HepG2 (cell line): ENCODE measurements at regions not wholly inside any gene's neighbourhood (a gene's known extent, or its start where the extent isn't known, plus 50 kb on each side); places are given as distances from the start of the nearest gene placed in this dataset.

Experiments
- ATAC-seq: fragments of 200-7000 bp; cut with Tn5 transposase; 3 replicates; pipeline ENCODE4 v1.9.1; 2020; ENCODE audit warnings: mild to moderate bottlenecking, moderate library complexity
- BruUV-seq: library from RNA; stranded (reverse); fragments of 400-500 nt; replicated peaks from 2 replicates; lab custom pipeline; 2021; lab: Mats Ljungman, UMichigan
- CTCF ChIA-PET: fragments of 300-600 bp; formaldehyde crosslinking; extraction: SDS; loops from one replicate; lab custom pipeline; 2021; ENCODE audit warnings: low total read pairs, inconsistent platforms, low intra/inter-chr PET ratio; lab: Yijun Ruan, JAX
- POLR2A ChIA-PET: fragments of 350-600 bp; sonication (Branson Sonifier 250); formaldehyde crosslinking; loops from one replicate; lab custom pipeline; 2020; ENCODE audit warnings: antibody characterized with exemption, inconsistent platforms; lab: Yijun Ruan, JAX
- DNase-seq: peaks from one replicate; pipeline ENCODE4 v3.0.0-alpha.2; 2015; ENCODE audit warnings: low spot score
- FAIRE-seq: peaks from 3 replicates; lab custom pipeline; 2011; peaks lifted over from hg19 to GRCh38; lab: Jason Lieb, UNC
- H2AFZ ChIP-seq: one replicate; pipeline ENCODE4 v1.6.1; 2011; ENCODE audit warnings: low read length, inconsistent platforms
- H3K27ac ChIP-seq: fragments of 300-600 bp; 3 replicates; pipeline ENCODE4 v1.8.0; 2011; ENCODE audit warnings: mixed run types, mild to moderate bottlenecking, mixed read lengths, low read length, inconsistent platforms; ENCODE audit not compliant: insufficient read depth; ENCODE audit errors: extremely low read length
- H3K27me3 ChIP-seq, 2 experiments: fragments of 200-600 bp in 1 of 2; 2 replicates in 1 of 2; 3 replicates in 1 of 2; pipeline versions ENCODE4 v1.6.0 to v1.8.0; 2011; ENCODE audit warnings: low read length in 2 of 2, mild to moderate bottlenecking in 2 of 2, moderate library complexity in 2 of 2, inconsistent platforms in 1 of 2; ENCODE audit not compliant: insufficient read depth in 2 of 2, control insufficient read depth in 1 of 2
- H3K36me3 ChIP-seq, 2 experiments: fragments of 200-600 bp in 1 of 2; replicated peaks in 1 of 2; 2 replicates in 1 of 2; 3 replicates in 1 of 2; pipeline versions ENCODE4 v1.5.1 to v1.8.0; 2011; ENCODE audit warnings: low read length in 2 of 2, inconsistent platforms in 1 of 2; ENCODE audit not compliant: insufficient read depth in 2 of 2, control insufficient read depth in 1 of 2
- H3K4me1 ChIP-seq: 2 replicates; pipeline ENCODE4 v1.5.1; 2012; ENCODE audit warnings: low read length, inconsistent platforms; ENCODE audit not compliant: insufficient read depth
- H3K4me2 ChIP-seq: 2 replicates; pipeline ENCODE4 v1.6.0; 2011; ENCODE audit warnings: low read depth, low read length, inconsistent platforms
- H3K4me3 ChIP-seq, 3 experiments: fragments of 200-600 bp in 1 of 3; sonication (generic), shearing (Covaris generic) in 1 of 3; replicated peaks in 1 of 3; 2 replicates each; pipeline ENCODE4 v1.5.1; 2011 to 2016; ENCODE audit warnings: low read length in 3 of 3, inconsistent platforms in 2 of 3, low read depth in 2 of 3, mild to moderate bottlenecking in 2 of 3, control low read depth in 1 of 3, mixed read lengths in 1 of 3; ENCODE audit not compliant: insufficient read depth in 1 of 3
- H3K79me2 ChIP-seq: one replicate; pipeline ENCODE4 v1.6.1; 2011; ENCODE audit warnings: low read length, inconsistent platforms; ENCODE audit not compliant: insufficient read depth
- H3K9ac ChIP-seq: 2 replicates; pipeline ENCODE4 v1.6.0; 2011; ENCODE audit warnings: mild to moderate bottlenecking, low read depth, low read length, inconsistent platforms; ENCODE audit not compliant: insufficient read depth
- H3K9me3 ChIP-seq: 2 replicates; pipeline ENCODE4 v1.5.1; 2012; ENCODE audit warnings: mild to moderate bottlenecking, low read length
- H4K20me1 ChIP-seq: 2 replicates; pipeline ENCODE4 v1.6.0; 2011; ENCODE audit warnings: inconsistent platforms, mild to moderate bottlenecking, low read length, moderate library complexity; ENCODE audit not compliant: insufficient read depth
- FLYWCH1 ChIP-seq: sonication (generic); formaldehyde crosslinking; IDR thresholded peaks from 2 replicates; pipeline ENCODE4 v1.8.1; 2023; ENCODE audit warnings: mild to moderate bottlenecking, missing genetic modification reagents
- GATA4 ChIP-seq: sonication (generic); IDR thresholded peaks from 2 replicates; pipeline ENCODE4 v1.6.1; 2016; ENCODE audit warnings: antibody characterized with exemption, low read depth, borderline replicate concordance
- SMYD3 ChIP-seq: sonication (generic); formaldehyde crosslinking; IDR thresholded peaks from 2 replicates; pipeline ENCODE4 v1.8.1; 2023; ENCODE audit warnings: mild to moderate bottlenecking, missing genetic modification reagents
- SRSF4 ChIP-seq: fragments of 200-400 bp; formaldehyde crosslinking; IDR thresholded peaks from one replicate; pipeline ENCODE4 v1.6.1; 2018; ENCODE audit warnings: mild to moderate bottlenecking, low read depth, low read length, moderate library complexity; ENCODE audit not compliant: poor library complexity, severe bottlenecking
- ZNF225 ChIP-seq: sonication (generic); formaldehyde crosslinking; IDR thresholded peaks from 2 replicates; pipeline ENCODE4 v1.4.0; 2020; ENCODE audit warnings: mild to moderate bottlenecking, missing genetic modification reagents
- ZNF546 ChIP-seq: sonication (generic); formaldehyde crosslinking; conservative IDR thresholded peaks from 2 replicates; pipeline ENCODE4 v1.8.1; 2023; ENCODE audit warnings: mild to moderate bottlenecking, missing genetic modification reagents
- ZNF556 ChIP-seq: sonication (generic); formaldehyde crosslinking; IDR thresholded peaks from 2 replicates; pipeline ENCODE4 v1.4.0; 2020; ENCODE audit warnings: mild to moderate bottlenecking, missing genetic modification reagents, borderline replicate concordance
- ZNF563 ChIP-seq: sonication (generic); formaldehyde crosslinking; IDR thresholded peaks from 2 replicates; pipeline ENCODE4 v1.8.0; 2022; ENCODE audit warnings: mild to moderate bottlenecking, moderate library complexity, missing genetic modification reagents
- WGBS: methylation state at CpG from one replicate; pipeline ENCODE4 v1.1.6; 2017; ENCODE audit warnings: low lambda C conversion rate; 5-methylcytosine and 5-hydroxymethylcytosine counted together
- in situ Hi-C: cut with HindIII; loops from 2 replicates; pipeline ENCODE4 v1.10.0; 2017; ENCODE audit warnings: low pct_unique_long_range_greater_than_20kb; ENCODE audit not compliant: extremely low pct_ligation_motif_present
- intact Hi-C: fragments of 100-400 bp; cut with micrococcal nuclease; formaldehyde crosslinking; loops from one replicate; pipeline ENCODE4 v1.10.0; 2022; ENCODE audit not compliant: unreplicated experiment
- TF ChIP-seq, protein P1 (sequence below): sonication (generic); formaldehyde crosslinking; IDR thresholded peaks from 2 replicates; pipeline ENCODE4 v1.8.1; 2023; ENCODE audit warnings: mild to moderate bottlenecking, inconsistent platforms, moderate library complexity, missing genetic modification reagents, borderline replicate concordance
- TF ChIP-seq, protein P2 (sequence below): sonication (generic); formaldehyde crosslinking; IDR thresholded peaks from 2 replicates; pipeline ENCODE4 v1.4.0; 2020; ENCODE audit warnings: missing genetic modification reagents, borderline replicate concordance
- TF ChIP-seq, protein P3 (sequence below): sonication (generic); formaldehyde crosslinking; IDR thresholded peaks from 2 replicates; pipeline ENCODE4 v1.8.0; 2022; ENCODE audit warnings: mild to moderate bottlenecking, missing genetic modification reagents; ENCODE audit not compliant: insufficient replicate concordance
- TF ChIP-seq, protein P4 (sequence below): sonication (generic); formaldehyde crosslinking; IDR thresholded peaks from one replicate; pipeline ENCODE4 v1.5.1; 2020; ENCODE audit warnings: mild to moderate bottlenecking, missing genetic modification reagents; ENCODE audit errors: not compliant biosample characterization

DNA sequence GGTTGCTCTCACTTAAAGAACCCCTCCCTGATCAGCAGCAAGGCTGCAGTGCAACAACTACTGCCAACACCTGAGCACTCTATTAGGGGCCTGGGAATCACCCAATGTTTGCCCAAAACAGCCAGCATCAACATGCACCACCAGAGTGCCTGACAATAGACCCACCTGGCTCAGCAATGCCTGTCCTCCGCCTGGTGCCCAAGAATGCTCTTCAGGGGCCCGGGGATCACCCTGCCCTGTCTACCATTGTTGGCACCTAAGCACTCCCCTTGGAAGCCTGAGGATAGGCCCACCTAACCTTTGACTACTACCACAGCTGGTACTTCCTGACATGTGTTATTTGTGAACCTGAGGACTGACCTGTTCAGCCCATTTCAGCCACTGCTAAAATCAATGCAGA lies 1363.1 kb upstream of the PRR20A start:
- POLR2A ChIA-PET, result no interaction called here
- FAIRE-seq (no peak), DNase-seq (no peak), ATAC-seq (no peak)
- no peak overlapping the region for H3K27ac ChIP-seq
- no peaks in the 10 kb centered on the region for H3K36me3 ChIP-seq
- H4K20me1 ChIP-seq, result no peaks in the 10 kb centered on the region
- H3K4me3 ChIP-seq, result no peak overlapping the region
- H3K4me2 ChIP-seq, result no peak overlapping the region
- WGBS, result no CpG with 5 or more reads among the region's 2 CpGs
- intact Hi-C loops (no loop called here), in situ Hi-C loops (no loop called here)
- BruUV-seq, result no TSS peak
- H2AFZ ChIP-seq, result no peak overlapping the region
- CTCF ChIA-PET, result no interaction called here
- H3K4me1 ChIP-seq, result no peaks in the 10 kb centered on the region
- no peak overlapping the region for H3K9ac ChIP-seq
- no peaks in the 10 kb centered on the region for H3K27me3 ChIP-seq
- H3K79me2 ChIP-seq, result no peaks in the 10 kb centered on the region
- peaks cover 59% of the 10 kb centered on the region for H3K9me3 ChIP-seq
- TF ChIP-seq, protein P1, sequence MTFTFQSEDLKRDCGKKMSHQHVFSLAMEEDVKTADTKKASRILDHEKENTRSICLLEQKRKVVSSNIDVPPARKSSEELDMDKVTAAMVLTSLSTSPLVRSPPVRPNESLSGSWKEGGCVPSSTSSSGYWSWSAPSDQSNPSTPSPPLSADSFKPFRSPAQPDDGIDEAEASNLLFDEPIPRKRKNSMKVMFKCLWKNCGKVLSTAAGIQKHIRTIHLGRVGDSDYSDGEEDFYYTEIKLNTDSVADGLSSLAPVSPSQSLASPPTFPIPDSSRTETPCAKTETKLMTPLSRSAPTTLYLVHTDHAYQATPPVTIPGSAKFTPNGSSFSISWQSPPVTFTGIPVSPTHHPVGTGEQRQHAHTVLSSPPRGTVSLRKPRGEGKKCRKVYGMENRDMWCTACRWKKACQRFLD (CRISPR knock-in tag), result no peak
- TF ChIP-seq GATA4 (no peak), ZNF556 (CRISPR knock-in tag) (no peak), FLYWCH1 (no peak), ZNF563 (CRISPR knock-in tag) (no peak), ZNF546 (CRISPR knock-in tag) (no peak), SRSF4 (no peak), ZNF225 (CRISPR knock-in tag) (no peak), SMYD3 (CRISPR knock-in tag) (no peak)
- TF ChIP-seq, protein P2, sequence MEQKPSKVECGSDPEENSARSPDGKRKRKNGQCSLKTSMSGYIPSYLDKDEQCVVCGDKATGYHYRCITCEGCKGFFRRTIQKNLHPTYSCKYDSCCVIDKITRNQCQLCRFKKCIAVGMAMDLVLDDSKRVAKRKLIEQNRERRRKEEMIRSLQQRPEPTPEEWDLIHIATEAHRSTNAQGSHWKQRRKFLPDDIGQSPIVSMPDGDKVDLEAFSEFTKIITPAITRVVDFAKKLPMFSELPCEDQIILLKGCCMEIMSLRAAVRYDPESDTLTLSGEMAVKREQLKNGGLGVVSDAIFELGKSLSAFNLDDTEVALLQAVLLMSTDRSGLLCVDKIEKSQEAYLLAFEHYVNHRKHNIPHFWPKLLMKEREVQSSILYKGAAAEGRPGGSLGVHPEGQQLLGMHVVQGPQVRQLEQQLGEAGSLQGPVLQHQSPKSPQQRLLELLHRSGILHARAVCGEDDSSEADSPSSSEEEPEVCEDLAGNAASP, result no peak
- TF ChIP-seq, protein P3, sequence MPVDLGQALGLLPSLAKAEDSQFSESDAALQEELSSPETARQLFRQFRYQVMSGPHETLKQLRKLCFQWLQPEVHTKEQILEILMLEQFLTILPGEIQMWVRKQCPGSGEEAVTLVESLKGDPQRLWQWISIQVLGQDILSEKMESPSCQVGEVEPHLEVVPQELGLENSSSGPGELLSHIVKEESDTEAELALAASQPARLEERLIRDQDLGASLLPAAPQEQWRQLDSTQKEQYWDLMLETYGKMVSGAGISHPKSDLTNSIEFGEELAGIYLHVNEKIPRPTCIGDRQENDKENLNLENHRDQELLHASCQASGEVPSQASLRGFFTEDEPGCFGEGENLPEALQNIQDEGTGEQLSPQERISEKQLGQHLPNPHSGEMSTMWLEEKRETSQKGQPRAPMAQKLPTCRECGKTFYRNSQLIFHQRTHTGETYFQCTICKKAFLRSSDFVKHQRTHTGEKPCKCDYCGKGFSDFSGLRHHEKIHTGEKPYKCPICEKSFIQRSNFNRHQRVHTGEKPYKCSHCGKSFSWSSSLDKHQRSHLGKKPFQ (CRISPR knock-in tag), result no peak
- TF ChIP-seq, protein P4, sequence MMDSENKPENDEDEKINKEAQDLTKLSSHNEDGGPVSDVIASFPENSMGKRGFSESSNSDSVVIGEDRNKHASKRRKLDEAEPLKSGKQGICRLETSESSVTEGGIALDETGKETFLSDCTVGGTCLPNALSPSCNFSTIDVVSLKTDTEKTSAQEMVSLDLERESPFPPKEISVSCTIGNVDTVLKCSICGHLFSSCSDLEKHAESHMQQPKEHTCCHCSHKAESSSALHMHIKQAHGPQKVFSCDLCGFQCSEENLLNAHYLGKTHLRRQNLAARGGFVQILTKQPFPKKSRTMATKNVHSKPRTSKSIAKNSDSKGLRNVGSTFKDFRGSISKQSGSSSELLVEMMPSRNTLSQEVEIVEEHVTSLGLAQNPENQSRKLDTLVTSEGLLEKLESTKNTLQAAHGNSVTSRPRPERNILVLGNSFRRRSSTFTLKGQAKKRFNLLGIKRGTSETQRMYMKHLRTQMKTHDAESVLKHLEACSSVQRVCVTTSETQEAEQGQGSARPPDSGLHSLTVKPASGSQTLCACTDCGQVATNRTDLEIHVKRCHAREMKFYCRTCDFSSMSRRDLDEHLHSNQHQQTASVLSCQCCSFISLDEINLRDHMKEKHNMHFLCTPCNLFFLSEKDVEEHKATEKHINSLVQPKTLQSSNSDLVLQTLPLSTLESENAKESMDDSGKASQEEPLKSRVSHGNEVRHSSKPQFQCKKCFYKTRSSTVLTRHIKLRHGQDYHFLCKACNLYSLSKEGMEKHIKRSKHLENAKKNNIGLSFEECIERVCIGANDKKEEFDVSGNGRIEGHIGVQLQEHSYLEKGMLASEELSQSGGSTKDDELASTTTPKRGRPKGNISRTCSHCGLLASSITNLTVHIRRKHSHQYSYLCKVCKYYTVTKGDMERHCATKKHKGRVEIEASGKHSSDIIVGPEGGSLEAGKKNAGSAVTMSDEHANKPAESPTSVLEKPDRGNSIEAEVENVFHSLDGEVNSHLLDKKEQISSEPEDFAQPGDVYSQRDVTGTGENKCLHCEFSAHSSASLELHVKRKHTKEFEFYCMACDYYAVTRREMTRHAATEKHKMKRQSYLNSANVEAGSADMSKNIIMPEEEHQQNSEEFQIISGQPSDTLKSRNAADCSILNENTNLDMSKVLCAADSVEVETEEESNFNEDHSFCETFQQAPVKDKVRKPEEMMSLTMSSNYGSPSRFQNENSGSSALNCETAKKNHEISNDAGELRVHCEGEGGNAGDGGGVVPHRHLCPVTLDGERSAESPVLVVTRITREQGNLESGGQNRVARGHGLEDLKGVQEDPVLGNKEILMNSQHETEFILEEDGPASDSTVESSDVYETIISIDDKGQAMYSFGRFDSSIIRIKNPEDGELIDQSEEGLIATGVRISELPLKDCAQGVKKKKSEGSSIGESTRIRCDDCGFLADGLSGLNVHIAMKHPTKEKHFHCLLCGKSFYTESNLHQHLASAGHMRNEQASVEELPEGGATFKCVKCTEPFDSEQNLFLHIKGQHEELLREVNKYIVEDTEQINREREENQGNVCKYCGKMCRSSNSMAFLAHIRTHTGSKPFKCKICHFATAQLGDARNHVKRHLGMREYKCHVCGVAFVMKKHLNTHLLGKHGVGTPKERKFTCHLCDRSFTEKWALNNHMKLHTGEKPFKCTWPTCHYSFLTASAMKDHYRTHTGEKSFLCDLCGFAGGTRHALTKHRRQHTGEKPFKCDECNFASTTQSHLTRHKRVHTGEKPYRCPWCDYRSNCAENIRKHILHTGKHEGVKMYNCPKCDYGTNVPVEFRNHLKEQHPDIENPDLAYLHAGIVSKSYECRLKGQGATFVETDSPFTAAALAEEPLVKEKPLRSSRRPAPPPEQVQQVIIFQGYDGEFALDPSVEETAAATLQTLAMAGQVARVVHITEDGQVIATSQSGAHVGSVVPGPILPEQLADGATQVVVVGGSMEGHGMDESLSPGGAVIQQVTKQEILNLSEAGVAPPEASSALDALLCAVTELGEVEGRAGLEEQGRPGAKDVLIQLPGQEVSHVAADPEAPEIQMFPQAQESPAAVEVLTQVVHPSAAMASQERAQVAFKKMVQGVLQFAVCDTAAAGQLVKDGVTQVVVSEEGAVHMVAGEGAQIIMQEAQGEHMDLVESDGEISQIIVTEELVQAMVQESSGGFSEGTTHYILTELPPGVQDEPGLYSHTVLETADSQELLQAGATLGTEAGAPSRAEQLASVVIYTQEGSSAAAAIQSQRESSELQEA (CRISPR knock-in tag), result no peak
